ENCODE measurements at regions not wholly inside any gene's neighbourhood (a gene's known extent, or its start where the extent isn't known, plus 50 kb on each side); places are given as distances from the start of the nearest gene placed in this dataset.
"Not testable (repeated sequence)": the region's sequence is repeated elsewhere in the genome, so short reads cannot be mapped to it uniquely, and the experiment has no call there.

GRCh38 chr18:14989569-14989968, 241.6 kb downstream of the ANKRD30B start:
- TF ChIP-seq CTCF (IDR thresholded peaks at IDR 0.05; ENCODE audit: insufficient read depth, low read length); POLR2AphosphoS5 (IDR thresholded peaks at IDR 0.05; ENCODE audit: low read depth): not testable (repeated sequence)
